ENCODE measurements at regions not wholly inside any gene's neighbourhood (a gene's known extent, or its start where the extent isn't known, plus 50 kb on each side); places are given as distances from the start of the nearest gene placed in this dataset.

GRCh38 chr19:31092274-31092673, 257.0 kb downstream of the TSHZ3 start:
- H3K36me3 Mint-ChIP-seq (ENCODE audit: low read depth) = peaks cover 3% of the 10 kb centered on the region
- DNase-seq = no peak
- H3K9me3 ChIP-seq (ENCODE audit: control insufficient read depth, low read length, poor library complexity, severe bottlenecking) = no peaks in the 10 kb centered on the region
- H3K27ac Mint-ChIP-seq = no peak overlapping the region
- H3K4me1 Mint-ChIP-seq = peaks cover 2% of the 10 kb centered on the region
- H3K4me3 Mint-ChIP-seq = no peak overlapping the region
- H3K27me3 Mint-ChIP-seq = peaks cover 14% of the 10 kb centered on the region
- no peak for ATAC-seq

DNA sequence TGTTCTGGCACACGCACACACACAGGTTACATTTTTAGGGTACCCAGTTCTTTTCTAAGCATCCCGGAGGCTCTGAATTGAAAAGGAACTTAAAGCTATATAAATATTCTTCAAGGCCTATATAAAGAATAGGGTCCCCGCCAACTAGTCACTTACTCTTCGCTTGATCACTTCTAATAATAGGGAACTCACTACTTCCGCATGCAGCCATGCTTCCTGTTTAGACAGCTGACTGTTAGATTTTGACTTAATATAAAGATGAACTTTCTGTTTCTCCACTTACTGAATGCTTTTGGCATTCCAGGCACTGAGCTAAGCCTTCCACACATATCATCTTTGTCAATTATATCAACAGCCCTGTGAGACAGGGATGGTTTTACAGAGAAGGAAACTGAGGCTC, 259.6 kb downstream of the TSHZ3 start:
- peaks cover 27% of the 10 kb centered on the region for H3K27me3 Mint-ChIP-seq
- H3K4me1 Mint-ChIP-seq = peaks cover 2% of the 10 kb centered on the region
- ATAC-seq = no peak
- peaks cover 3% of the 10 kb centered on the region for H3K36me3 Mint-ChIP-seq (ENCODE audit: low read depth)
- H3K27ac Mint-ChIP-seq = no peak overlapping the region
- H3K4me3 Mint-ChIP-seq = no peak overlapping the region
- H3K9me3 ChIP-seq (ENCODE audit: control insufficient read depth, low read length, poor library complexity, severe bottlenecking) = no peaks in the 10 kb centered on the region
- no peak for DNase-seq

DNA sequence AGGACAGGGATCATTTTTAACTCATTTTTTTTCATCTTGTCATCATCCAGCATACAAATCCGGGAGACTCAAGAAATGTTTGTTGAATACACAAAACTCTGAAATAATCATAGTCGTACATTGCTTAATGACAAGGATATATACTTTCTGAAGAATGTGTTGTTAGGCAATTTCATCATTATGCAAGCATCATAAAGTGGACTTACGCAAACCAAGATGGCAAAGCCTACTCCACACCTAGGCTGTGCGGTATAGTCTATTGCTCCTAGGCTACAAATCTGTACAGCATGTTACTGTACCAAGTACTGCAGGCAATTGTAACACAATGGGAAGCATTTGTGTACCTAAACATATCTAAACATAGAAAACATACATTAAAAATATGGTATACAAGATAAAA, 264.1 kb downstream of the TSHZ3 start:
- no peaks in the 10 kb centered on the region for H3K4me1 Mint-ChIP-seq

GRCh38 chr19:31083105-31083504, 266.1 kb downstream of the TSHZ3 start:
- Mint-ChIP-seq H3K4me1 (no peaks in the 10 kb centered on the region), H3K36me3 (ENCODE audit: low read depth) (no peaks in the 10 kb centered on the region), H3K27ac (no peak overlapping the region), H3K4me3 (no peak overlapping the region), H3K27me3 (peaks cover 35% of the 10 kb centered on the region)
- ATAC-seq (no peak), DNase-seq (no peak)
- H3K9me3 ChIP-seq (ENCODE audit: control insufficient read depth, low read length, poor library complexity, severe bottlenecking) = no peaks in the 10 kb centered on the region

More for the DNA sequence above, 264.1 kb downstream of the TSHZ3 start:
- Mint-ChIP-seq H3K4me3 (no peak overlapping the region), H3K36me3 (ENCODE audit: low read depth) (no peaks in the 10 kb centered on the region), H3K27me3 (peaks cover 17% of the 10 kb centered on the region), H3K27ac (no peak overlapping the region)
- no peaks in the 10 kb centered on the region for H3K9me3 ChIP-seq (ENCODE audit: control insufficient read depth, low read length, poor library complexity, severe bottlenecking)
- ATAC-seq = no peak
- DNase-seq = no peak

DNA sequence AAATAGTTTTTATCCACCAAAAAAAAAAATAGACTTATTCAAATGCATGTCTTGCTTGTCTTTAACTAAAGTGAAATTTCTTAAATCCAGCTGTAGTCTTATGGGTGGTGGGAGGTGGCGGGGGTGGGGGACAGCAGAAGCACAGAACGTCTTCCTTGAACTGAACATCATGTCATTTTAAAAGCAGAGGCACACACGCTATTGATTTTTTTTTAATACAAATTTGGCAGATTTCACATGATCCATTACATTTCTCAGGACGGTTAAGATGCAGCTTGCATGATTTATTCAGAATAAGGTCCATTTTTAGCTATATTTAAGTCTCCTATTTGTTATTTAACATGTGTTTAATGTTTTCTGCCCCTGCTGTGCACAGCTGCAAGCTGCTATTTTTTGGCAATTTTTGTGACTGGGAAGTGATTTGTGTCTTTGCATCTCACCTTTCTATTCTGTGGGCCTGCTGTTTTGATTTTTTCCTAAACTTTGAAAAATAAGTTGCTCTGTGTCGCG, 274.0 kb downstream of the TSHZ3 start:
- ATAC-seq (no peak), DNase-seq (no peak)
- Mint-ChIP-seq H3K27me3 (peaks cover 92% of the 10 kb centered on the region), H3K4me1 (peaks cover 2% of the 10 kb centered on the region), H3K36me3 (ENCODE audit: low read depth) (peaks cover 2% of the 10 kb centered on the region), H3K4me3 (no peak overlapping the region), H3K27ac (no peak overlapping the region)
- H3K9me3 ChIP-seq (ENCODE audit: control insufficient read depth, low read length, poor library complexity, severe bottlenecking) = no peaks in the 10 kb centered on the region

DNA sequence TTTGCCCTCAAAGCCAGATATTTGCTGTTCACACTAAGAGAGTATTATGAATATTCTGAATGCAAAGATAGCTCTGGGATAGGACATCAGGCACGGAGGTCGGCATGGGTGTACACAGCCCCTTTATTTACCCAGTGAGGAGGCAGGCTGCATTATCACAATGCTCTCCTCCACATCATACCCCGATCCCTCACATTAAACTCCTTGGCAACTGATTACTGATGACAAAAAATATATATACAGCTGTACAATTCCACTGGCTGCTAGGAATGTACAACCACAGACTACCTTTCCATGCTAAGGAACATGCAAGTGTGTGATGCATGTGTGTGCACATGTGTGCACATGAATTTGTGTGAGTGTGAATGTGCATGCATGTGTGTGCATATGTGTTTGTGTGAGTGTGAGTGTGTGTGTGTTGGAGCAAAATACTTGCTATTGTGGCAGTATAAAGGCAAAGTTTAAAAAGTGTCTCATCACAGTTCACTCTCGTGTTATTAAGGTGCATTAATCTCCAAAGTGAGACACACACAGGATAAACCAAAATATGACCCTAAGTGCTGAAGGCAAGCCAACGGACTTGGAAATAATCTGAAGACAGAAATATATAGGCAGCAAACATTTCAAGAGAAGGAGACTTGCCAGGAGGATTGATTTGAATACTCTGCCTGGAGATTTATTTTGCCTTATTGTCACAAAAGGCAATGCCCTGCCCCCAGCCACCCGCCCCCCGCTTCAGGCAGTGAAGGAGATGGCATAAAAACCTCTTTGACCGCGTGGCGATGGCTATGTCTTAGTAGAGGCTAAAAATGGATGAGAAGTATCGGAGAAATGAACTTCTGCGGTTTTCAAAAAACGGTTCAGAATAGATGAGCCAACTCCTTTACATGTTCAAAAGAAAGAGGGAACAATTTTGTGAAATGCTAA, 274.8 kb downstream of the TSHZ3 start:
- DNase-seq (no peak), ATAC-seq (no peak)
- Mint-ChIP-seq H3K27me3 (peaks cover 91% of the 10 kb centered on the region), H3K36me3 (ENCODE audit: low read depth) (peaks cover 2% of the 10 kb centered on the region), H3K27ac (no peak overlapping the region), H3K4me1 (peaks cover 2% of the 10 kb centered on the region), H3K4me3 (no peak overlapping the region)
- no peaks in the 10 kb centered on the region for H3K9me3 ChIP-seq (ENCODE audit: control insufficient read depth, low read length, poor library complexity, severe bottlenecking)

GRCh38 chr19:31073485-31074198, 275.6 kb downstream of the TSHZ3 start:
- peaks cover 91% of the 10 kb centered on the region for H3K27me3 Mint-ChIP-seq
- H3K4me1 Mint-ChIP-seq = peaks cover 2% of the 10 kb centered on the region
- no peak overlapping the region for H3K27ac Mint-ChIP-seq
- no peak overlapping the region for H3K4me3 Mint-ChIP-seq
- H3K9me3 ChIP-seq (ENCODE audit: control insufficient read depth, low read length, poor library complexity, severe bottlenecking) = no peaks in the 10 kb centered on the region
- no peak for ATAC-seq
- peaks cover 2% of the 10 kb centered on the region for H3K36me3 Mint-ChIP-seq (ENCODE audit: low read depth)
- no peak for DNase-seq

- Mint-ChIP-seq H3K27ac (no peak overlapping the region), H3K4me3 (no peak overlapping the region), H3K36me3 (ENCODE audit: low read depth) (peaks cover 2% of the 10 kb centered on the region), H3K4me1 (peaks cover 2% of the 10 kb centered on the region), H3K27me3 (peaks cover 93% of the 10 kb centered on the region)
- ATAC-seq = no peak
- DNase-seq = no peak
- no peaks in the 10 kb centered on the region for H3K9me3 ChIP-seq (ENCODE audit: control insufficient read depth, low read length, poor library complexity, severe bottlenecking)
Observed at GRCh38 chr19:31072451-31072850, 276.8 kb downstream of the TSHZ3 start.

DNA sequence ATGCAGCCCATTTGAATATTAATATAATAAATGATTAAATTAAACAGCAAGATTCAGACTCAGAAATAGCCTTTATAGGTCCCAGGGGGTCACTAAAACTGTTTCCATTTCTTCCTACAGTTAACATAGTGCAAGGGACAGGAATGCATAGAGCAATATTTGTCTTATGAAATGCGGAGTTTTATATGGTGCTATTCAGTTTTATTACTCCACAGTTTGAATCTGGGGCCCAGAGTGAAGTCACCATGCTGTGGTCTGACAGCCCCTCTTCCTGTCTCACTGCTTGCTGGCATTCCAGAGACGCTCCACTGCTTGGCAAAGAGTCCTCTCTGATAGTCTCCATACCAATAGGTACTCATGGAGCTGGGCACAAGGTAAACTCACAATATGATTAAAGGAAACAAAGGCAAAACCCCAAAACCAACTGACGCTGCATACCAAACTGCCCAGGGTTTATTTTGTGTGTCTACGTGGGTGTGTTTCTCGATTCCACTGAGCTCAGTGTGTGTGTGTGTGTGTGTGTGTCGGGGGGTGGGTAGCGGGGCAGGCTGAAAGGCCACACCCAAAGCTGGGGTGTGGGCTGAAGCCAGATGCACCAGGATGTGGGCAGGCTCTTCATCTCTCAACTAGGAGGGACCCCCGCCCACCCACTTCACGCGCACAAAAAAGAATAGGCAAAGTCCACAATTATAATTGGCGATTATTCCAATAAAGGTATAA, 277.9 kb downstream of the TSHZ3 start:
- Mint-ChIP-seq H3K27me3 (peaks cover 91% of the 10 kb centered on the region), H3K4me3 (no peak overlapping the region), H3K36me3 (ENCODE audit: low read depth) (peaks cover 2% of the 10 kb centered on the region), H3K27ac (no peak overlapping the region), H3K4me1 (peaks cover 2% of the 10 kb centered on the region)
- no peaks in the 10 kb centered on the region for H3K9me3 ChIP-seq (ENCODE audit: control insufficient read depth, low read length, poor library complexity, severe bottlenecking)
- ATAC-seq = no peak
- no peak for DNase-seq

- no peaks in the 10 kb centered on the region for H3K9me3 ChIP-seq (ENCODE audit: control insufficient read depth, low read length, poor library complexity, severe bottlenecking)
- no peak overlapping the region for H3K4me3 Mint-ChIP-seq
- peaks cover 2% of the 10 kb centered on the region for H3K4me1 Mint-ChIP-seq
- peaks cover 2% of the 10 kb centered on the region for H3K36me3 Mint-ChIP-seq (ENCODE audit: low read depth)
- H3K27me3 Mint-ChIP-seq = peaks cover 82% of the 10 kb centered on the region
- H3K27ac Mint-ChIP-seq = no peak overlapping the region
- ATAC-seq (no peak), DNase-seq (no peak)
Observed at GRCh38 chr19:31070146-31071065, 278.8 kb downstream of the TSHZ3 start.

GRCh38 chr19:31068268-31068667, 281.0 kb downstream of the TSHZ3 start:
- Mint-ChIP-seq H3K27ac (no peak overlapping the region), H3K36me3 (ENCODE audit: low read depth) (peaks cover 2% of the 10 kb centered on the region), H3K4me3 (no peak overlapping the region)

GRCh38 chr19:31066385-31066784, 282.9 kb downstream of the TSHZ3 start:
- no peaks in the 10 kb centered on the region for H3K9me3 ChIP-seq (ENCODE audit: control insufficient read depth, low read length, poor library complexity, severe bottlenecking)

More at GRCh38 chr19:31068268-31068667, 281.0 kb downstream of the TSHZ3 start:
- ATAC-seq = no peak
- no peaks in the 10 kb centered on the region for H3K9me3 ChIP-seq (ENCODE audit: control insufficient read depth, low read length, poor library complexity, severe bottlenecking)
- no peak for DNase-seq
- no peaks in the 10 kb centered on the region for H3K4me1 Mint-ChIP-seq
- H3K27me3 Mint-ChIP-seq = peaks cover 62% of the 10 kb centered on the region

More at GRCh38 chr19:31066385-31066784, 282.9 kb downstream of the TSHZ3 start:
- H3K27me3 Mint-ChIP-seq = peaks cover 49% of the 10 kb centered on the region
- H3K27ac Mint-ChIP-seq = no peak overlapping the region
- H3K4me3 Mint-ChIP-seq = no peak overlapping the region
- no peaks in the 10 kb centered on the region for H3K4me1 Mint-ChIP-seq
- peaks cover 2% of the 10 kb centered on the region for H3K36me3 Mint-ChIP-seq (ENCODE audit: low read depth)
- ATAC-seq = no peak
- DNase-seq = no peak

Measured in T-helper 17 cell (primary cell).